B cell (primary cell): ENCODE measurements at regions not wholly inside any gene's neighbourhood (a gene's known extent, or its start where the extent isn't known, plus 50 kb on each side); places are given as distances from the start of the nearest gene placed in this dataset. TPM values are rescaled to one million over a fixed set of nuclear protein-coding genes. Genes with fewer than 3 reads are reported as not detected.

ENCODE experiments used
- ATAC-seq: fragments of 200-7000 bp; cut with Tn5 transposase; one replicate; pipeline ENCODE4 v1.10.0; 2021; ENCODE audit warnings: low read depth, mild to moderate bottlenecking, moderate number of reproducible peaks, moderate library complexity
- CTCF ChIA-PET: fragments of 350-600 bp; sonication (Branson Sonifier 250); formaldehyde crosslinking; loops from one replicate; lab custom pipeline; 2021; ENCODE audit warnings: antibody characterized with exemption, inconsistent platforms; lab: Charles Lee
- POLR2A ChIA-PET: fragments of 350-600 bp; sonication (Branson Sonifier 250); formaldehyde crosslinking; loops from one replicate; lab custom pipeline; 2021; ENCODE audit warnings: antibody characterized with exemption; lab: Charles Lee
- DNase-seq: peaks from one replicate; pipeline ENCODE4 v3.0.0; 2013
- H2AFZ ChIP-seq: 2 replicates; pipeline ENCODE4 v1.6.1; 2012; ENCODE audit warnings: mild to moderate bottlenecking, low read depth, low read length; ENCODE audit not compliant: insufficient read depth, poor library complexity, severe bottlenecking
- H3K27ac ChIP-seq, 2 donors: 1 replicate in 1 of 2; 2 replicates in 1 of 2; pipeline ENCODE4 v1.5.1; 2012 to 2013; ENCODE audit warnings: low read length in 2 of 2, mild to moderate bottlenecking in 2 of 2, moderate library complexity in 1 of 2
- H3K27me3 ChIP-seq, 4 experiments: fragments of 200-600 bp in 1 of 4; sonication (generic) in 1 of 4; replicated peaks in 1 of 4; 1 replicate in 2 of 4; 2 replicates in 2 of 4; pipeline versions ENCODE4 v1.6.1 to v1.7.0; 2013 to 2016; ENCODE audit warnings: low read length in 3 of 4, mild to moderate bottlenecking in 2 of 4, mixed read lengths in 1 of 4, moderate library complexity in 1 of 4; ENCODE audit not compliant: insufficient read depth in 4 of 4, control insufficient read depth in 3 of 4; ENCODE audit errors: control extremely low read depth in 1 of 4
- H3K36me3 ChIP-seq, 2 experiments: replicated peaks in 1 of 2; 1 replicate in 1 of 2; 2 replicates in 1 of 2; pipeline versions ENCODE4 v1.6.1 to v1.7.1; 2013; ENCODE audit warnings: low read length in 1 of 2; ENCODE audit not compliant: insufficient read depth in 2 of 2, control insufficient read depth in 1 of 2; ENCODE audit errors: control extremely low read depth in 1 of 2, extremely low read depth in 1 of 2
- H3K4me1 ChIP-seq, 2 donors: fragments of 200-600 bp in 1 of 2; sonication (generic) in 1 of 2; 1 replicate in 1 of 2; 2 replicates in 1 of 2; pipeline versions ENCODE4 v1.5.1 to v1.6.1; 2013 to 2017; ENCODE audit warnings: low read length in 2 of 2; ENCODE audit not compliant: control insufficient read depth in 2 of 2, insufficient read depth in 2 of 2
- H3K4me2 ChIP-seq: replicated peaks from 2 replicates; pipeline ENCODE3; 2012; ENCODE audit warnings: mild to moderate bottlenecking, low read depth, low read length; ENCODE audit not compliant: poor library complexity, severe bottlenecking
- H3K4me3 ChIP-seq, 5 experiments: fragments of 200-600 bp in 1 of 5; sonication (generic) in 1 of 5; 1 replicate in 3 of 5; 2 replicates in 2 of 5; pipeline versions ENCODE4 v1.5.1 to v1.7.0; 2011 to 2016; ENCODE audit warnings: low read length in 4 of 5, mild to moderate bottlenecking in 4 of 5, low read depth in 2 of 5, control low read depth in 1 of 5, moderate library complexity in 1 of 5; ENCODE audit not compliant: insufficient read depth in 1 of 5; ENCODE audit errors: control extremely low read depth in 1 of 5, extremely low read depth in 1 of 5
- H3K79me2 ChIP-seq: fragments of 200-600 bp; sonication (generic); one replicate; pipeline ENCODE4 v1.6.0; 2016; ENCODE audit warnings: low read length; ENCODE audit not compliant: control insufficient read depth, insufficient read depth
- H3K9ac ChIP-seq: fragments of 200-600 bp; sonication (generic); 2 replicates; pipeline ENCODE4 v1.6.1; 2017; ENCODE audit warnings: mild to moderate bottlenecking, low read length, moderate library complexity
- H3K9me3 ChIP-seq, 3 donors: one replicate each; pipeline versions ENCODE4 v1.6.1 to v1.7.1; 2013; ENCODE audit warnings: low read length in 2 of 3; ENCODE audit not compliant: control insufficient read depth in 2 of 3, insufficient read depth in 1 of 3; ENCODE audit errors: control extremely low read depth in 1 of 3
- H4K20me1 ChIP-seq: 2 replicates; pipeline ENCODE4 v1.6.0; 2012; ENCODE audit warnings: mild to moderate bottlenecking, low read length; ENCODE audit not compliant: insufficient read depth, control insufficient read depth, poor library complexity, severe bottlenecking
- H3K27ac Mint-ChIP-seq: one replicate; pipeline ENCODE4 v1.8.0; 2021; ENCODE audit warnings: mixed read lengths
- H3K27me3 Mint-ChIP-seq: one replicate; pipeline ENCODE4 v1.8.0; 2021; ENCODE audit warnings: mixed read lengths
- H3K4me1 Mint-ChIP-seq: one replicate; pipeline ENCODE4 v1.8.0; 2021; ENCODE audit warnings: mixed read lengths
- H3K4me3 Mint-ChIP-seq: one replicate; pipeline ENCODE4 v1.8.0; 2021; ENCODE audit warnings: mixed read lengths
- H3K9me3 Mint-ChIP-seq: one replicate; pipeline ENCODE4 v1.8.0; 2022; ENCODE audit warnings: mixed read lengths; ENCODE audit not compliant: insufficient read depth
- EZH2 ChIP-seq: IDR thresholded peaks from 2 replicates; pipeline ENCODE4 v1.6.1; 2012; ENCODE audit warnings: borderline replicate concordance, low read depth, mild to moderate bottlenecking, moderate library complexity, low read length; ENCODE audit not compliant: insufficient read depth, poor library complexity, severe bottlenecking
- WGBS: methylation state at CpG from one replicate; pipeline ENCODE4 v1.1.5; 2013; ENCODE audit warnings: missing lambda C conversion rate; ENCODE audit not compliant: insufficient coverage; 5-methylcytosine and 5-hydroxymethylcytosine counted together
- intact Hi-C: fragments of 100-400 bp; cut with micrococcal nuclease; formaldehyde crosslinking; loops from one replicate; pipeline ENCODE4 v1.10.0; 2022
- small RNA-seq: library from RNA; depleted of rRNA; stranded (forward); fragments of <200 nt; gene quantifications from one replicate; pipeline ENCODE3, GENCODE V24; 2012; ENCODE audit warnings: low replicate concordance, low read depth; ENCODE audit not compliant: insufficient read length
- TF ChIP-seq, protein P1 (sequence below): fragments of 200-600 bp; IDR thresholded peaks from one replicate; pipeline ENCODE4 v1.8.0; 2022; ENCODE audit warnings: antibody characterized with exemption, mild to moderate bottlenecking

DNA sequence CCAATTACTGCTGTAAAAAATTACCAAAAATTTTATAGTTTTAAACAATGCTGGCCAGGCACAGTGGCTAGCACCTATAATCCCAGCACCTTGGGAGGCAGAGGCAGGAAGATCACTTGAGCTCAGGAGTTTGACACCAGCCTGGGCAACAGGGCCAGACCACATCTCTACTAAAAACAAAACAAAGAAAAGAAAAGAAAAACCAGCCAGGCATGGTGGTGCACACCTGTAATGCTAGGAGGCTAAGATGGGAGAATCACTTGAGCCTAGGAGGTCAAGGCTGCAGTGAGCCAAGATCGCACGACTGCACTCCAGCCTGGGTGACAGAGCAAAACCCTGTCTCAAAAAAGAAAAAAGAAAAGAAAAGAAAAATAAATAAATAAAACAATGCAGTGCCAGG, 54.0 kb upstream of the ARID2 start:
- Histone ChIP-seq H3K9me3 (no peaks in the 10 kb centered on the region), H2AFZ (no peak overlapping the region), H4K20me1 (no peaks in the 10 kb centered on the region), H3K27me3 (no peaks in the 10 kb centered on the region), H3K36me3 (no peaks in the 10 kb centered on the region), H3K4me1 (peaks cover 7% of the 10 kb centered on the region in 2 donors), H3K4me3 (no peak overlapping the region), H3K4me2 (no peak overlapping the region), H3K79me2 (no peaks in the 10 kb centered on the region), H3K27ac (no peak overlapping the region), H3K9ac (no peak overlapping the region)
- DNase-seq (no peak), ATAC-seq (no peak)
- TF ChIP-seq, protein P1, sequence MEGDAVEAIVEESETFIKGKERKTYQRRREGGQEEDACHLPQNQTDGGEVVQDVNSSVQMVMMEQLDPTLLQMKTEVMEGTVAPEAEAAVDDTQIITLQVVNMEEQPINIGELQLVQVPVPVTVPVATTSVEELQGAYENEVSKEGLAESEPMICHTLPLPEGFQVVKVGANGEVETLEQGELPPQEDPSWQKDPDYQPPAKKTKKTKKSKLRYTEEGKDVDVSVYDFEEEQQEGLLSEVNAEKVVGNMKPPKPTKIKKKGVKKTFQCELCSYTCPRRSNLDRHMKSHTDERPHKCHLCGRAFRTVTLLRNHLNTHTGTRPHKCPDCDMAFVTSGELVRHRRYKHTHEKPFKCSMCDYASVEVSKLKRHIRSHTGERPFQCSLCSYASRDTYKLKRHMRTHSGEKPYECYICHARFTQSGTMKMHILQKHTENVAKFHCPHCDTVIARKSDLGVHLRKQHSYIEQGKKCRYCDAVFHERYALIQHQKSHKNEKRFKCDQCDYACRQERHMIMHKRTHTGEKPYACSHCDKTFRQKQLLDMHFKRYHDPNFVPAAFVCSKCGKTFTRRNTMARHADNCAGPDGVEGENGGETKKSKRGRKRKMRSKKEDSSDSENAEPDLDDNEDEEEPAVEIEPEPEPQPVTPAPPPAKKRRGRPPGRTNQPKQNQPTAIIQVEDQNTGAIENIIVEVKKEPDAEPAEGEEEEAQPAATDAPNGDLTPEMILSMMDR, result no peak
- TF ChIP-seq EZH2, result no peak
- Mint-ChIP-seq H3K4me1 (peaks cover 4% of the 10 kb centered on the region), H3K4me3 (no peak overlapping the region), H3K9me3 (no peaks in the 10 kb centered on the region), H3K27me3 (no peaks in the 10 kb centered on the region), H3K27ac (no peak overlapping the region)
- intact Hi-C loops, result no loop called here
- no CpG with 5 or more reads among the region's 2 CpGs for WGBS
- ChIA-PET CTCF (no interaction called here), POLR2A (no interaction called here)

Small RNAs in the stretch of these regions (small RNA-seq; reads per million reads assigned to genes)
- not detected for gene RF00026
